ENCODE measurements at regions not wholly inside any gene's neighbourhood (a gene's known extent, or its start where the extent isn't known, plus 50 kb on each side); places are given as distances from the start of the nearest gene placed in this dataset.

GRCh38 chr17:37828651-37829124, 83.8 kb upstream of the HNF1B start:
- no peak overlapping the region for H3K27ac ChIP-seq
- H3K36me3 ChIP-seq: no peaks in the 10 kb centered on the region
- no peaks in the 10 kb centered on the region for H3K4me1 ChIP-seq (ENCODE audit: low read depth)
- H3K4me3 ChIP-seq: no peak overlapping the region
- no peak for TF ChIP-seq CTCF (IDR thresholded peaks at IDR 0.05; ENCODE audit: low read depth, low read length)
- DNase-seq (ENCODE audit: low read depth in 1 of 2, low spot score in 1 of 2): peak in 1 of 2 donors; percentile 4
- no peaks in the 10 kb centered on the region for H3K9me3 ChIP-seq (ENCODE audit: low read depth)
- no peaks in the 10 kb centered on the region for H3K27me3 ChIP-seq

- Histone ChIP-seq H3K27me3 (no peaks in the 10 kb centered on the region), H3K4me1 (ENCODE audit: low read depth) (no peaks in the 10 kb centered on the region), H3K4me3 (no peak overlapping the region), H3K9me3 (ENCODE audit: low read depth) (no peaks in the 10 kb centered on the region), H3K36me3 (no peaks in the 10 kb centered on the region), H3K27ac (no peak overlapping the region)
- TF ChIP-seq CTCF (IDR thresholded peaks at IDR 0.05; ENCODE audit: low read depth, low read length): no peak
- no peak for DNase-seq (ENCODE audit: low read depth in 1 of 2, low spot score in 1 of 2)
Measured at GRCh38 chr17:37827905-37828650, 83.2 kb upstream of the HNF1B start.

- no peaks in the 10 kb centered on the region for H3K4me1 ChIP-seq (ENCODE audit: low read depth)
- H3K36me3 ChIP-seq: no peaks in the 10 kb centered on the region
- no peaks in the 10 kb centered on the region for H3K27me3 ChIP-seq
- no peaks in the 10 kb centered on the region for H3K9me3 ChIP-seq (ENCODE audit: low read depth)
- TF ChIP-seq CTCF (IDR thresholded peaks at IDR 0.05; ENCODE audit: low read depth, low read length): no peak
- no peak overlapping the region for H3K4me3 ChIP-seq
- H3K27ac ChIP-seq: no peak overlapping the region
- no peak for DNase-seq (ENCODE audit: low read depth in 1 of 2, low spot score in 1 of 2)
Measured at GRCh38 chr17:37826497-37827430, 81.9 kb upstream of the HNF1B start.

- no peak for DNase-seq (ENCODE audit: low read depth in 1 of 2, low spot score in 1 of 2)
- H3K4me1 ChIP-seq (ENCODE audit: low read depth): no peaks in the 10 kb centered on the region
- H3K4me3 ChIP-seq: no peak overlapping the region
- no peak overlapping the region for H3K27ac ChIP-seq
- H3K9me3 ChIP-seq (ENCODE audit: low read depth): no peaks in the 10 kb centered on the region
- TF ChIP-seq CTCF (IDR thresholded peaks at IDR 0.05; ENCODE audit: low read depth, low read length): no peak
- H3K27me3 ChIP-seq: no peaks in the 10 kb centered on the region
- no peaks in the 10 kb centered on the region for H3K36me3 ChIP-seq
Measured at GRCh38 chr17:37825851-37826250, 81.0 kb upstream of the HNF1B start.

GRCh38 chr17:37824534-37825485, 80.0 kb upstream of the HNF1B start:
- H3K4me1 ChIP-seq (ENCODE audit: low read depth): peaks cover 8% of the 10 kb centered on the region
- H3K9me3 ChIP-seq (ENCODE audit: low read depth): no peaks in the 10 kb centered on the region
- no peak overlapping the region for H3K4me3 ChIP-seq
- H3K27ac ChIP-seq: no peak overlapping the region
- no peak for TF ChIP-seq CTCF (IDR thresholded peaks at IDR 0.05; ENCODE audit: low read depth, low read length)
- H3K27me3 ChIP-seq: no peaks in the 10 kb centered on the region
- no peaks in the 10 kb centered on the region for H3K36me3 ChIP-seq
- DNase-seq (ENCODE audit: low read depth in 1 of 2, low spot score in 1 of 2): peak; percentile 13 to 82
